ENCODE measurements at regions not wholly inside any gene's neighbourhood (a gene's known extent, or its start where the extent isn't known, plus 50 kb on each side); places are given as distances from the start of the nearest gene placed in this dataset.

DNA sequence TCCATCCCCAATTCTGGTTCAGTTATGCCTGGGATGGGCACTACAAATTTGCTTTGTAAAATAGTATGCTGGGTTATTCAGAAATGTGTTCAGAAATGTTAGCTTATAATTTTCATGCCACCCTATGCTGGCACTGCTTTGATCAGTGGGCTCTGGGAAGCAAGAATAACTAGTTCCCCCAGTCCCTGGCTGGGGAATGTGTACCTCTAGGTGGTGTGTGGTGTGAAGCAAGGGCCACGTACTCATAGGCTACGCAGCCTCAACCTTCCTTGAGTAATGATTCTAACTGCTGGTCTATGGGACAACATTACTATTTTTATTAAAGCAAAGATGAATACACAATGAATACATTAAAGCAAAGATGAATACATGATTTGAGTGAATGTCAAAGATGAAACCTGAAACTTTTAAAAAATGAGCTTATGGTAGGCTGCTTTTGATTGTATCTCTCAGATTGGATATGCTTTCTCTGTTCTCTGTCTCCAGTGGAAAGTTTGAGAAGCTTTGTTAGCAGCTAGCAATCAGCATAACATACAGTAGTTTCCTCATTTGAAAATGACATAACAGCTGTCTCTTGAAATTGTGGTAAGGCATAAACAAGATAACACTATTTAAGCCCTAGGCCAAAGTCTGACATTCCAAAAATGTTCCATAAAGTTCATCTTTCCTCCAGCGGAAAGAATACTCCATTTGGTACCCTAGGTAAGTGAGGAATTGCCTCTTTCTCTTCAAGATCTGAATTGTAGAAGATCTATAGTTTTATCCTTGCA, 174.7 kb upstream of the NFIB start:
- no peaks in the 10 kb centered on the region for H3K36me3 Mint-ChIP-seq (ENCODE audit: low read depth)
- no peaks in the 10 kb centered on the region for H3K27me3 ChIP-seq (ENCODE audit: insufficient read depth)
- no peaks in the 10 kb centered on the region for H4K20me1 ChIP-seq (replicated peaks; ENCODE audit: insufficient read depth)
- H3K4me1 ChIP-seq (ENCODE audit: insufficient read depth), result no peaks in the 10 kb centered on the region
- H3K9me2 ChIP-seq (ENCODE audit: insufficient read depth), result no peaks in the 10 kb centered on the region
- H3K4me2 ChIP-seq, result no peak overlapping the region
- H3K4me3 Mint-ChIP-seq, result no peak overlapping the region
- DNase-seq (ENCODE audit: low spot score), result no peak
- no peak overlapping the region for H3K27ac Mint-ChIP-seq
- peaks cover 3% of the 10 kb centered on the region for H3K27me3 Mint-ChIP-seq (ENCODE audit: insufficient read depth, low read depth, poor library complexity)
- peaks cover 3% of the 10 kb centered on the region; the same call in 2 of the 3 replicates for H3K4me1 Mint-ChIP-seq
- H2AFZ ChIP-seq, result no peak overlapping the region; the same call in 1 of the 2 replicates
- no peak for TF ChIP-seq POLR2AphosphoS5 (IDR thresholded peaks at IDR 0.05; ENCODE audit: low read depth)
- no peak for TF ChIP-seq NANOG (IDR thresholded peaks at IDR 0.05; ENCODE audit: borderline replicate concordance)
- no peak for TF ChIP-seq JUNB (IDR thresholded peaks at IDR 0.05; ENCODE audit: unreplicated experiment)
- no peak for TF ChIP-seq EZH2 (IDR thresholded peaks at IDR 0.05; ENCODE audit: low read depth, unreplicated experiment)
- no peak for TF ChIP-seq CTCF (conservative IDR thresholded peaks at IDR 0.05; ENCODE audit: low read depth in 2 of 2)
- no peak for TF ChIP-seq ETS1 (IDR thresholded peaks at IDR 0.05)
- no peak for TF ChIP-seq ZNF331 (CRISPR knock-in tag; IDR thresholded peaks at IDR 0.05; ENCODE audit: low read depth)
- no peak for TF ChIP-seq CREB1 (CRISPR knock-in tag; IDR thresholded peaks at IDR 0.05; ENCODE audit: low read depth)
- TF ChIP-seq ZNF114 (CRISPR knock-in tag; IDR thresholded peaks at IDR 0.05), result no peak
- TF ChIP-seq, protein P1, sequence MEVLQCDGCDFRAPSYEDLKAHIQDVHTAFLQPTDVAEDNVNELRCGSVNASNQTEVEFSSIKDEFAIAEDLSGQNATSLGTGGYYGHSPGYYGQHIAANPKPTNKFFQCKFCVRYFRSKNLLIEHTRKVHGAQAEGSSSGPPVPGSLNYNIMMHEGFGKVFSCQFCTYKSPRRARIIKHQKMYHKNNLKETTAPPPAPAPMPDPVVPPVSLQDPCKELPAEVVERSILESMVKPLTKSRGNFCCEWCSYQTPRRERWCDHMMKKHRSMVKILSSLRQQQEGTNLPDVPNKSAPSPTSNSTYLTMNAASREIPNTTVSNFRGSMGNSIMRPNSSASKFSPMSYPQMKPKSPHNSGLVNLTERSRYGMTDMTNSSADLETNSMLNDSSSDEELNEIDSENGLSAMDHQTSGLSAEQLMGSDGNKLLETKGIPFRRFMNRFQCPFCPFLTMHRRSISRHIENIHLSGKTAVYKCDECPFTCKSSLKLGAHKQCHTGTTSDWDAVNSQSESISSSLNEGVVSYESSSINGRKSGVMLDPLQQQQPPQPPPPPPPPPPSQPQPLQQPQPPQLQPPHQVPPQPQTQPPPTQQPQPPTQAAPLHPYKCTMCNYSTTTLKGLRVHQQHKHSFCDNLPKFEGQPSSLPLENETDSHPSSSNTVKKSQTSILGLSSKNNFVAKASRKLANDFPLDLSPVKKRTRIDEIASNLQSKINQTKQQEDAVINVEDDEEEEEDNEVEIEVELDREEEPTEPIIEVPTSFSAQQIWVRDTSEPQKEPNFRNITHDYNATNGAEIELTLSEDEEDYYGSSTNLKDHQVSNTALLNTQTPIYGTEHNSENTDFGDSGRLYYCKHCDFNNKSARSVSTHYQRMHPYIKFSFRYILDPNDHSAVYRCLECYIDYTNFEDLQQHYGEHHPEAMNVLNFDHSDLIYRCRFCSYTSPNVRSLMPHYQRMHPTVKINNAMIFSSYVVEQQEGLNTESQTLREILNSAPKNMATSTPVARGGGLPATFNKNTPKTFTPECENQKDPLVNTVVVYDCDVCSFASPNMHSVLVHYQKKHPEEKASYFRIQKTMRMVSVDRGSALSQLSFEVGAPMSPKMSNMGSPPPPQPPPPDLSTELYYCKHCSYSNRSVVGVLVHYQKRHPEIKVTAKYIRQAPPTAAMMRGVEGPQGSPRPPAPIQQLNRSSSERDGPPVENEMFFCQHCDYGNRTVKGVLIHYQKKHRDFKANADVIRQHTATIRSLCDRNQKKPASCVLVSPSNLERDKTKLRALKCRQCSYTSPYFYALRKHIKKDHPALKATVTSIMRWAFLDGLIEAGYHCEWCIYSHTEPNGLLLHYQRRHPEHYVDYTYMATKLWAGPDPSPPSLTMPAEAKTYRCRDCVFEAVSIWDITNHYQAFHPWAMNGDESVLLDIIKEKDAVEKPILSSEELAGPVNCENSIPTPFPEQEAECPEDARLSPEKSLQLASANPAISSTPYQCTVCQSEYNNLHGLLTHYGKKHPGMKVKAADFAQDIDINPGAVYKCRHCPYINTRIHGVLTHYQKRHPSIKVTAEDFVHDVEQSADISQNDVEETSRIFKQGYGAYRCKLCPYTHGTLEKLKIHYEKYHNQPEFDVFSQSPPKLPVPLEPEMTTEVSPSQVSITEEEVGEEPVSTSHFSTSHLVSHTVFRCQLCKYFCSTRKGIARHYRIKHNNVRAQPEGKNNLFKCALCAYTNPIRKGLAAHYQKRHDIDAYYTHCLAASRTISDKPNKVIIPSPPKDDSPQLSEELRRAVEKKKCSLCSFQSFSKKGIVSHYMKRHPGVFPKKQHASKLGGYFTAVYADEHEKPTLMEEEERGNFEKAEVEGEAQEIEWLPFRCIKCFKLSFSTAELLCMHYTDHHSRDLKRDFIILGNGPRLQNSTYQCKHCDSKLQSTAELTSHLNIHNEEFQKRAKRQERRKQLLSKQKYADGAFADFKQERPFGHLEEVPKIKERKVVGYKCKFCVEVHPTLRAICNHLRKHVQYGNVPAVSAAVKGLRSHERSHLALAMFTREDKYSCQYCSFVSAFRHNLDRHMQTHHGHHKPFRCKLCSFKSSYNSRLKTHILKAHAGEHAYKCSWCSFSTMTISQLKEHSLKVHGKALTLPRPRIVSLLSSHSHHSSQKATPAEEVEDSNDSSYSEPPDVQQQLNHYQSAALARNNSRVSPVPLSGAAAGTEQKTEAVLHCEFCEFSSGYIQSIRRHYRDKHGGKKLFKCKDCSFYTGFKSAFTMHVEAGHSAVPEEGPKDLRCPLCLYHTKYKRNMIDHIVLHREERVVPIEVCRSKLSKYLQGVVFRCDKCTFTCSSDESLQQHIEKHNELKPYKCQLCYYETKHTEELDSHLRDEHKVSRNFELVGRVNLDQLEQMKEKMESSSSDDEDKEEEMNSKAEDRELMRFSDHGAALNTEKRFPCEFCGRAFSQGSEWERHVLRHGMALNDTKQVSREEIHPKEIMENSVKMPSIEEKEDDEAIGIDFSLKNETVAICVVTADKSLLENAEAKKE (CRISPR knock-in tag; IDR thresholded peaks at IDR 0.05), result no peak
- TF ChIP-seq, protein P2, sequence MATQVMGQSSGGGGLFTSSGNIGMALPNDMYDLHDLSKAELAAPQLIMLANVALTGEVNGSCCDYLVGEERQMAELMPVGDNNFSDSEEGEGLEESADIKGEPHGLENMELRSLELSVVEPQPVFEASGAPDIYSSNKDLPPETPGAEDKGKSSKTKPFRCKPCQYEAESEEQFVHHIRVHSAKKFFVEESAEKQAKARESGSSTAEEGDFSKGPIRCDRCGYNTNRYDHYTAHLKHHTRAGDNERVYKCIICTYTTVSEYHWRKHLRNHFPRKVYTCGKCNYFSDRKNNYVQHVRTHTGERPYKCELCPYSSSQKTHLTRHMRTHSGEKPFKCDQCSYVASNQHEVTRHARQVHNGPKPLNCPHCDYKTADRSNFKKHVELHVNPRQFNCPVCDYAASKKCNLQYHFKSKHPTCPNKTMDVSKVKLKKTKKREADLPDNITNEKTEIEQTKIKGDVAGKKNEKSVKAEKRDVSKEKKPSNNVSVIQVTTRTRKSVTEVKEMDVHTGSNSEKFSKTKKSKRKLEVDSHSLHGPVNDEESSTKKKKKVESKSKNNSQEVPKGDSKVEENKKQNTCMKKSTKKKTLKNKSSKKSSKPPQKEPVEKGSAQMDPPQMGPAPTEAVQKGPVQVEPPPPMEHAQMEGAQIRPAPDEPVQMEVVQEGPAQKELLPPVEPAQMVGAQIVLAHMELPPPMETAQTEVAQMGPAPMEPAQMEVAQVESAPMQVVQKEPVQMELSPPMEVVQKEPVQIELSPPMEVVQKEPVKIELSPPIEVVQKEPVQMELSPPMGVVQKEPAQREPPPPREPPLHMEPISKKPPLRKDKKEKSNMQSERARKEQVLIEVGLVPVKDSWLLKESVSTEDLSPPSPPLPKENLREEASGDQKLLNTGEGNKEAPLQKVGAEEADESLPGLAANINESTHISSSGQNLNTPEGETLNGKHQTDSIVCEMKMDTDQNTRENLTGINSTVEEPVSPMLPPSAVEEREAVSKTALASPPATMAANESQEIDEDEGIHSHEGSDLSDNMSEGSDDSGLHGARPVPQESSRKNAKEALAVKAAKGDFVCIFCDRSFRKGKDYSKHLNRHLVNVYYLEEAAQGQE (IDR thresholded peaks at IDR 0.05; ENCODE audit: unreplicated experiment), result no peak
- TF ChIP-seq STAT1 (IDR thresholded peaks at IDR 0.05; ENCODE audit: unreplicated experiment), result no peak
- no peak for TF ChIP-seq EZH2phosphoT487 (IDR thresholded peaks at IDR 0.05; ENCODE audit: unreplicated experiment)
- H3K27ac ChIP-seq (ENCODE audit: low read depth), result no peak overlapping the region
- H3K79me2 ChIP-seq (replicated peaks; ENCODE audit: insufficient read depth), result no peaks in the 10 kb centered on the region
- no peak overlapping the region for H3K4me3 ChIP-seq
- H3K9me3 Mint-ChIP-seq, result no peaks in the 10 kb centered on the region
- no peak for ATAC-seq
- no peaks in the 10 kb centered on the region for H3F3A ChIP-seq (replicated peaks; ENCODE audit: low read depth)
- H3K36me3 ChIP-seq (ENCODE audit: insufficient read depth), result no peaks in the 10 kb centered on the region
